Keratinocyte (primary cell): ENCODE measurements at regions not wholly inside any gene's neighbourhood (a gene's known extent, or its start where the extent isn't known, plus 50 kb on each side); places are given as distances from the start of the nearest gene placed in this dataset.
"Not testable (repeated sequence)": the region's sequence is repeated elsewhere in the genome, so short reads cannot be mapped to it uniquely, and the experiment has no call there.

Experiments used
- DNase-seq: peaks from one replicate; pipeline ENCODE4 v3.0.0-alpha.2; 2011; ENCODE audit warnings: low read depth, missing footprints, low spot score
- FAIRE-seq: peaks from 2 replicates; lab custom pipeline; 2011; peaks lifted over from hg19 to GRCh38; lab: Jason Lieb, UNC
- H2AFZ ChIP-seq: 2 replicates; pipeline ENCODE4 v1.6.0; 2012; ENCODE audit warnings: low read length, control low read depth, inconsistent platforms; ENCODE audit not compliant: control insufficient read depth
- H3K27ac ChIP-seq: 2 replicates; pipeline ENCODE4 v1.5.1; 2011; ENCODE audit warnings: low read length; ENCODE audit not compliant: control insufficient read depth, insufficient read depth
- H3K27me3 ChIP-seq: 3 replicates; pipeline ENCODE4 v1.6.0; 2011; ENCODE audit warnings: low read length; ENCODE audit not compliant: control insufficient read depth, insufficient read depth; ENCODE audit errors: extremely low read depth
- H3K36me3 ChIP-seq, 2 experiments: 2 replicates in 1 of 2; 3 replicates in 1 of 2; pipeline ENCODE4 v1.5.1; 2011; ENCODE audit warnings: low read length in 2 of 2, mild to moderate bottlenecking in 1 of 2; ENCODE audit not compliant: control insufficient read depth in 2 of 2, insufficient read depth in 2 of 2; ENCODE audit errors: extremely low read depth in 1 of 2
- H3K4me1 ChIP-seq: 3 replicates; pipeline ENCODE4 v1.5.1; 2011; ENCODE audit warnings: low read length; ENCODE audit not compliant: control insufficient read depth, insufficient read depth; ENCODE audit errors: extremely low read depth
- H3K4me2 ChIP-seq: 3 replicates; pipeline ENCODE4 v1.6.0; 2011; ENCODE audit warnings: low read depth, low read length; ENCODE audit not compliant: control insufficient read depth, insufficient read depth; ENCODE audit errors: extremely low read depth
- H3K4me3 ChIP-seq, 3 experiments: fragments of 200-600 bp in 1 of 3; sonication (generic) in 1 of 3; 2 replicates in 2 of 3; 3 replicates in 1 of 3; pipeline ENCODE4 v1.5.1; 2011 to 2016; ENCODE audit warnings: low read length in 3 of 3, mild to moderate bottlenecking in 3 of 3, control low read depth in 2 of 3, inconsistent platforms in 1 of 3, low read depth in 1 of 3, mixed read lengths in 1 of 3, mixed run types in 1 of 3, moderate library complexity in 1 of 3; ENCODE audit not compliant: control insufficient read depth in 2 of 3, insufficient read depth in 2 of 3; ENCODE audit errors: extremely low read depth in 1 of 3
- H3K79me2 ChIP-seq: 2 replicates; pipeline ENCODE4 v1.6.0; 2012; ENCODE audit warnings: low read length; ENCODE audit not compliant: control insufficient read depth, insufficient read depth
- H3K9ac ChIP-seq: 3 replicates; pipeline ENCODE4 v1.6.0; 2011; ENCODE audit warnings: low read length; ENCODE audit not compliant: control insufficient read depth, insufficient read depth; ENCODE audit errors: extremely low read depth
- H3K9me1 ChIP-seq: 3 replicates; pipeline ENCODE4 v1.6.0; 2011; ENCODE audit warnings: low read length; ENCODE audit not compliant: control insufficient read depth, insufficient read depth; ENCODE audit errors: extremely low read depth
- H3K9me3 ChIP-seq: 2 replicates; pipeline ENCODE4 v1.5.1; 2012; ENCODE audit warnings: low read depth, low read length; ENCODE audit not compliant: control insufficient read depth
- H4K20me1 ChIP-seq: 3 replicates; pipeline ENCODE4 v1.6.0; 2011; ENCODE audit warnings: low read length; ENCODE audit not compliant: control insufficient read depth, insufficient read depth; ENCODE audit errors: extremely low read depth
- CTCF ChIP-seq, 3 experiments: IDR thresholded peaks in 1 of 3; conservative IDR thresholded peaks in 1 of 3; optimal IDR thresholded peaks in 1 of 3; 2 replicates in 2 of 3; 3 replicates in 1 of 3; pipeline versions ENCODE3 to v1.5.1; 2011; ENCODE audit warnings: low read length in 3 of 3, mild to moderate bottlenecking in 3 of 3, moderate library complexity in 2 of 3, control low read depth in 1 of 3, inconsistent platforms in 1 of 3; ENCODE audit not compliant: insufficient read depth in 2 of 3; ENCODE audit errors: extremely low read depth in 1 of 3
- EZH2 ChIP-seq: IDR thresholded peaks from one replicate; pipeline ENCODE4 v1.6.1; 2012; ENCODE audit warnings: inconsistent platforms, mild to moderate bottlenecking, low read length, moderate library complexity
- dilution Hi-C: fragments of 300-500 bp; cut with MboI; formaldehyde crosslinking; loops from one replicate; pipeline ENCODE4 v1.7.0; 2020; ENCODE audit warnings: low sequenced_read_pairs; ENCODE audit not compliant: extremely low pct_ligation_motif_present

- Histone ChIP-seq H4K20me1 (no peaks in the 10 kb centered on the region), H3K9ac (no peak overlapping the region), H3K27me3 (no peaks in the 10 kb centered on the region), H3K4me1 (no peaks in the 10 kb centered on the region), H2AFZ (no peak overlapping the region), H3K36me3 (no peaks in the 10 kb centered on the region), H3K9me3 (no peaks in the 10 kb centered on the region), H3K9me1 (no peaks in the 10 kb centered on the region), H3K27ac (no peak overlapping the region), H3K4me3 (no peak overlapping the region), H3K4me2 (no peak overlapping the region), H3K79me2 (no peaks in the 10 kb centered on the region)
- TF ChIP-seq EZH2, result no peak
- no peak for TF ChIP-seq CTCF (optimal IDR thresholded peaks at IDR 0.05 in 1 of 3, IDR thresholded peaks at IDR 0.05 in 1 of 3, conservative IDR thresholded peaks at IDR 0.05 in 1 of 3; ENCODE audit: extremely low read depth in 1 of 3, insufficient read depth in 2 of 3, low read length in 3 of 3)
- no peak for DNase-seq
- no peak for FAIRE-seq
- dilution Hi-C loops, result no loop called here
Measured at GRCh38 chr11:71154261-71154805, 98.0 kb downstream of the SHANK2 start.

GRCh38 chr11:71153005-71153390 lies 99.4 kb downstream of the SHANK2 start:
- Histone ChIP-seq H3K79me2 (no peaks in the 10 kb centered on the region), H3K9ac (no peak overlapping the region), H3K9me1 (no peaks in the 10 kb centered on the region), H4K20me1 (no peaks in the 10 kb centered on the region), H3K36me3 (no peaks in the 10 kb centered on the region), H3K4me1 (no peaks in the 10 kb centered on the region), H3K4me2 (peak overlapping the region; percentile 56), H3K9me3 (no peaks in the 10 kb centered on the region), H3K27ac (no peak overlapping the region), H3K4me3 (no peak overlapping the region), H3K27me3 (peaks cover 3% of the 10 kb centered on the region), H2AFZ (no peak overlapping the region)
- FAIRE-seq (no peak), DNase-seq (no peak)
- dilution Hi-C loops, result no loop called here
- no peak for TF ChIP-seq CTCF (optimal IDR thresholded peaks at IDR 0.05 in 1 of 3, IDR thresholded peaks at IDR 0.05 in 1 of 3, conservative IDR thresholded peaks at IDR 0.05 in 1 of 3; ENCODE audit: extremely low read depth in 1 of 3, insufficient read depth in 2 of 3, low read length in 3 of 3)
- TF ChIP-seq EZH2, result no peak

GRCh38 chr11:71152312-71153004 lies 99.9 kb downstream of the SHANK2 start:
- H3K9me3 ChIP-seq, DNase-seq, H4K20me1 ChIP-seq, H3K4me1 ChIP-seq, H3K79me2 ChIP-seq, H3K27me3 ChIP-seq, H3K9ac ChIP-seq, H3K9me1 ChIP-seq, H3K36me3 ChIP-seq, FAIRE-seq, H3K27ac ChIP-seq, H3K4me3 ChIP-seq, dilution Hi-C loops, H2AFZ ChIP-seq: not testable (repeated sequence)
- H3K4me2 ChIP-seq, result peak overlapping the region; percentile 56
